Ascending aorta (tissue), 2 donors: ENCODE measurements at regions not wholly inside any gene's neighbourhood (a gene's known extent, or its start where the extent isn't known, plus 50 kb on each side); places are given as distances from the start of the nearest gene placed in this dataset.

Experiments
- DNase-seq, 2 donors: peaks; one replicate each; pipeline ENCODE4 v3.0.0-alpha.2; 2019; ENCODE audit warnings: low spot score in 2 of 2
- H3K27ac ChIP-seq, 2 donors: fragments of 200-600 bp; sonication (generic); one replicate each; pipeline ENCODE4 v1.5.1; 2016 to 2017; ENCODE audit warnings: mild to moderate bottlenecking in 1 of 2
- H3K27me3 ChIP-seq: fragments of 200-600 bp; sonication (generic); one replicate; pipeline ENCODE4 v1.5.1; 2017
- H3K36me3 ChIP-seq, 2 donors: fragments of 200-600 bp; sonication (generic); one replicate each; pipeline ENCODE4 v1.5.1; 2016
- H3K4me1 ChIP-seq, 2 donors: fragments of 200-600 bp; sonication (generic); one replicate each; pipeline ENCODE4 v1.5.1; 2016 to 2017; ENCODE audit warnings: mild to moderate bottlenecking in 1 of 2
- H3K4me3 ChIP-seq, 2 donors: fragments of 200-600 bp; sonication (generic); one replicate each; pipeline ENCODE4 v1.5.1; 2016 to 2017; ENCODE audit warnings: mild to moderate bottlenecking in 1 of 2
- H3K9me3 ChIP-seq, 2 donors: fragments of 200-600 bp; sonication (generic); one replicate each; pipeline ENCODE4 v1.5.1; 2016
- intact Hi-C: fragments of 100-400 bp; cut with DNase I; formaldehyde crosslinking; loops from one replicate; pipeline ENCODE4 v1.15.1; 2023
- TF ChIP-seq, protein P1 (sequence below), 3 experiments: fragments of 200-600 bp in 2 of 3; fragments of 450-650 bp in 1 of 3; sonication (generic) in 2 of 3; IDR thresholded peaks; one replicate each; pipeline ENCODE4 v1.5.1; 2016 to 2019; ENCODE audit warnings: antibody characterized with exemption in 3 of 3, mild to moderate bottlenecking in 1 of 3, moderate library complexity in 1 of 3

DNA sequence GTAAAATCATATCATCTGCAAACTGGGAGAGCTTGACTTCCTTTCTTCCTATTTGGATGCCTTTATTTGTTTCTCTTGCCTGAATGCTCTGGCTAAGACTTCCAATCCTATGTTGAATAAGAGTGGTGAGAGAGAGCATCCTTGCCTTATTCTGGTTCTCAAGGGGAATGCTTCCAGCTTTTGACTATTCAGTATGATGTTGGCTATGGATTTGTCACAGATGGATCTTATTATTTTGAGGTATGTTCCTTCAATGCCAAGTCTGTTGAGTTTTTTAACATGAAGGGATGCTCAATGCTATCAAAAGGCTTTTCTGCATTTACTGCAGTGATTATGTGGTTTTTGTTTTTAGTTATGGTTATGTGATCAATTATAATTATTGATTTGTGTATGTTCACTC lies 2144.6 kb upstream of the TENM3 start:
- Histone ChIP-seq H3K36me3 (no peaks in the 10 kb centered on the region), H3K9me3 (no peaks in the 10 kb centered on the region), H3K4me3 (no peak overlapping the region), H3K4me1 (no peaks in the 10 kb centered on the region), H3K27ac (no peak overlapping the region), H3K27me3 (no peaks in the 10 kb centered on the region)
- no peak for DNase-seq
- TF ChIP-seq, protein P1, sequence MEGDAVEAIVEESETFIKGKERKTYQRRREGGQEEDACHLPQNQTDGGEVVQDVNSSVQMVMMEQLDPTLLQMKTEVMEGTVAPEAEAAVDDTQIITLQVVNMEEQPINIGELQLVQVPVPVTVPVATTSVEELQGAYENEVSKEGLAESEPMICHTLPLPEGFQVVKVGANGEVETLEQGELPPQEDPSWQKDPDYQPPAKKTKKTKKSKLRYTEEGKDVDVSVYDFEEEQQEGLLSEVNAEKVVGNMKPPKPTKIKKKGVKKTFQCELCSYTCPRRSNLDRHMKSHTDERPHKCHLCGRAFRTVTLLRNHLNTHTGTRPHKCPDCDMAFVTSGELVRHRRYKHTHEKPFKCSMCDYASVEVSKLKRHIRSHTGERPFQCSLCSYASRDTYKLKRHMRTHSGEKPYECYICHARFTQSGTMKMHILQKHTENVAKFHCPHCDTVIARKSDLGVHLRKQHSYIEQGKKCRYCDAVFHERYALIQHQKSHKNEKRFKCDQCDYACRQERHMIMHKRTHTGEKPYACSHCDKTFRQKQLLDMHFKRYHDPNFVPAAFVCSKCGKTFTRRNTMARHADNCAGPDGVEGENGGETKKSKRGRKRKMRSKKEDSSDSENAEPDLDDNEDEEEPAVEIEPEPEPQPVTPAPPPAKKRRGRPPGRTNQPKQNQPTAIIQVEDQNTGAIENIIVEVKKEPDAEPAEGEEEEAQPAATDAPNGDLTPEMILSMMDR (IDR thresholded peaks at IDR 0.05), result no peak
- intact Hi-C loops, result no loop called here

DNA sequence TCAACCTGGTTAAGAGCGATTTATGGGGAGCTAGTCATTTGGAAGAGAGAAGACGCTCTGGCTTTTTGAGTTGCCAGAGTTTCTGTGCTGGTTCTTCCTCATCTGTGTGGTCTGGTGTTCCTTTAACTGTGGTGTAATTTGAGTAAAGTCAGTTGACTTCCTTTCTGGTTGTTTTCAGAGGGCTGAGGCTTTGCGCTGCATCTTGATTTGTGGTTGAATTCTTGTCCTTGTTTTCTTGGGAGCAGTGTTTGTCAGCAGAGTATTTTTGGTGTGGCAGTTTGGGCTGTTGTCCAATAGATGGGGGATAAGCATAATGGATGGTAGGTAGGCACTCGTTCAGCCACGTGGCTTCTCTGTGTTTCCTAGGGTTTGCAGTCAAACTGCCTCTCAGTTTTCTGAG lies 2143.2 kb upstream of the TENM3 start:
- Histone ChIP-seq H3K36me3 (no peaks in the 10 kb centered on the region), H3K4me1 (no peaks in the 10 kb centered on the region), H3K4me3 (no peak overlapping the region), H3K27me3 (no peaks in the 10 kb centered on the region), H3K27ac (no peak overlapping the region), H3K9me3 (no peaks in the 10 kb centered on the region)
- intact Hi-C loops, result no loop called here
- TF ChIP-seq, protein P1 (IDR thresholded peaks at IDR 0.05), result no peak
- no peak for DNase-seq

DNA sequence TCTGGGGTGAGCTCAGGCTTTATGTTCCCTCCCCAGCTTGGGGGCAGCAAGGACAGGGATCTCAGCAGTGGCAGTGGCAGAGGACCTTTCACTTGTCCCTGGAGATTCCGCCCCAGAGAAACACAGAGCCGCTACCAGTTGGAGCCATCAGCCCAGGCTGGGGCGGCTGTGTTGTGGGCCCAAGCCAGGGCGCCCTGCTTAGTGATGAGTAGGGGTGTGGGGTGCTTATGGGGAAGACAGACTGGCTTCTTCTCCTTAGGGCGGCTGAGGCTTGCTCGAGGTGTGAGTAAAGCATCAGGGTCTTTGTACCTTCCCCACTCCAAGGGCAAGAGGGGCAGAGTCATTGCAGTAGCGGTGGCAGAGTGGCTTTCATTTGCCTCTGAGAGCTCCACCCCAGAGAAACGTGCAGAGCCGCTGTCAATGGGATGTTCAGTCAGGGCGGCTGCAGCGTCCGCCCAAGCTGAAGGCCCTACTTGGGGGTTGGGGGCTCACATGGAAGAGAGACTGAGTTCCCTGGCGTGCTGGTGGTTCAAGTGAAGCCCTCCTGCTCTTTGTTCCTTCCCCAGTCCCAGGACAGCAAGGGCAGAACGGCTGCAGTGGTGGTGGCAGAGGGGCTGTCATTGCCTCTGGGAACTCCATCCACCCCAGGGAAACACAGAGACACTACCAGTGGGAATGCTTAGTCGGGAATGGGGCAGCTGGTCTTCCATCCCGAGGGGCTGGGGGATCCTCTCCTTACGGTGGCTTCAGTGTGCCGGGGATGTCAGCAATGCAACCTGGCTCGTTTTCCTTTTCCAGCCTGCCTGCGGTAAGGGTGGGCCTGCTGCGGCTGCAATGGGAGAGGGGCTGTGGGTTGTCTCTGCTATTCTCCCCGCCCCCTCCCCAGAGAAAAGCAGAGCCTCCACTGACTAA lies 2142.5 kb upstream of the TENM3 start:
- no peak overlapping the region for H3K4me3 ChIP-seq
- DNase-seq, result no peak
- TF ChIP-seq, protein P1 (IDR thresholded peaks at IDR 0.05), result no peak
- no peaks in the 10 kb centered on the region for H3K36me3 ChIP-seq
- H3K27ac ChIP-seq, result no peak overlapping the region
- no peaks in the 10 kb centered on the region for H3K9me3 ChIP-seq
- intact Hi-C loops, result no loop called here
- H3K4me1 ChIP-seq, result no peaks in the 10 kb centered on the region
- no peaks in the 10 kb centered on the region for H3K27me3 ChIP-seq

DNA sequence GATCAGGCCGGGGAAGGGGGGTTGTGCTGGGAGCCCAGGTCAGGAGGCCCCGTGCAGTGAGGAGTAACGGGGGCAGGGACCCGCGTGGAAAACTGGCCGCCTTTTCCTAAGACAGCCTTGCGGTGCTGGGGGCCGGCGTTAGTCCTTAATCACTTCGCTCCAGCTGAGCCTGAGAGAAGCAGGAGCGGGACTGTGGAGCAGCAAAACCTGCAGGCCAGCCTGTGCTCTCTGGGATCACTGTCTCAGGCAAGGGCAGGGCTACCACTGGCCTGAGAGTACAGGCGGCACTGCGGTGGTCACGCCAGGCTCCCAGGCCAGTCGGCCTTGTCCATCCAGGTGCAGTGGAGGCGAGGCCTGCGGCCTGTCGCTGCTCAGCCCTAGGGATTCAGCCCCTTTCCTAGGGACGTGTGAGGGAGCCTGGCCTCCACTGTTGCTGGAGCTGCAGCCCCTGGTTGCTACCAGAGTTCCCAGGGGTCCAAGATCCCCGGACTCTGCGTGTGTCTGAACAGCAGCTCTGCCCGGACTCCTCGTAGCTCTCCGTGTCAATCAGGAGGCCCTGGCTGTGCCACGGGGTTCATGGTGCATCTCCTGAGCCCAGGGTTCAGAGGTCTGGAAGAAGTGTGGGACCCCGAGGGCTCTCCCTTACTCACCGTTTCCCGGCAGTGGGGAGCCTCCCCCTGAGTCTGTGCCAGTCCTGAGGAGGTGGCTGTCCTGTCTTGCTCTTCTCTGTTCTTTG lies 2141.7 kb upstream of the TENM3 start:
- no peak for DNase-seq
- H3K4me1 ChIP-seq, result no peaks in the 10 kb centered on the region
- H3K36me3 ChIP-seq, result no peaks in the 10 kb centered on the region
- no peaks in the 10 kb centered on the region for H3K9me3 ChIP-seq
- no peak overlapping the region for H3K4me3 ChIP-seq
- TF ChIP-seq, protein P1 (IDR thresholded peaks at IDR 0.05), result no peak
- intact Hi-C loops, result no loop called here
- no peak overlapping the region for H3K27ac ChIP-seq
- H3K27me3 ChIP-seq, result no peaks in the 10 kb centered on the region

DNA sequence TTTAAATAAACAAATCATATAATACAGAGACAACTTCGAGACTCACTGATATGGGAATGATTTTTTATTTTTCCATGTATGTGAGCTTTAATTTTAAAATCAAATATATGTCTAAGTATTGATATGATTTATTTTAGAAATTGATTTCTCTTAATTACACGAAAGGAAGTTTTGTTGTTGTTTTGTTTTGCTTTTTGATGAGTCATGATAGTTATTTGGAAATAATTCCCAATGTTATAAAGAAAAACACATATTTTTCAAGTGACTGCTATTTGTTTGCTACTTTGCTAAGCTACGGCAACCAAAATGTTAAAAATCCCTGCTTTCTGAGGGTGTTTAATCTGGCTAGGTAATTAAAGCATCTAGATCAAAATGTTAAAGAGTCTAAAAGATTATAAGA lies 2139.4 kb upstream of the TENM3 start:
- no peak overlapping the region for H3K27ac ChIP-seq
- no peaks in the 10 kb centered on the region for H3K4me1 ChIP-seq
- H3K36me3 ChIP-seq, result no peaks in the 10 kb centered on the region
- DNase-seq, result no peak
- H3K4me3 ChIP-seq, result no peak overlapping the region
- intact Hi-C loops, result no loop called here
- no peaks in the 10 kb centered on the region for H3K9me3 ChIP-seq
- TF ChIP-seq, protein P1 (IDR thresholded peaks at IDR 0.05), result no peak
- no peaks in the 10 kb centered on the region for H3K27me3 ChIP-seq
